Testis (tissue), 2 donors: ENCODE measurements at regions not wholly inside any gene's neighbourhood (a gene's known extent, or its start where the extent isn't known, plus 50 kb on each side); places are given as distances from the start of the nearest gene placed in this dataset.
A peak's percentile ranks its signal among the peaks of the same experiment; 100 is the strongest.

Source experiments
- DNase-seq: peaks from one replicate; pipeline ENCODE4 v3.0.0-alpha.2; 2019
- H3K27ac ChIP-seq, 2 donors: fragments of 200-600 bp; sonication (generic); one replicate each; pipeline ENCODE4 v1.5.1; 2019
- H3K27me3 ChIP-seq: fragments of 200-600 bp; sonication (generic); one replicate; pipeline ENCODE4 v1.5.1; 2019
- H3K36me3 ChIP-seq: fragments of 200-600 bp; sonication (generic); one replicate; pipeline ENCODE4 v1.5.1; 2017; ENCODE audit warnings: low read depth; ENCODE audit errors: missing control alignments
- H3K4me1 ChIP-seq: fragments of 200-600 bp; sonication (generic); one replicate; pipeline ENCODE4 v1.5.1; 2019
- H3K4me3 ChIP-seq, 2 donors: fragments of 200-600 bp; sonication (generic); one replicate each; pipeline ENCODE4 v1.5.1; 2017 to 2019
- H3K9me3 ChIP-seq: fragments of 200-600 bp; sonication (generic); one replicate; pipeline ENCODE4 v1.5.1; 2017
- CTCF ChIP-seq, 3 experiments: fragments of 450-650 bp in 2 of 3; fragments of 200-600 bp in 1 of 3; sonication (generic) in 1 of 3; IDR thresholded peaks; one replicate each; pipeline ENCODE4 v1.5.1; 2016 to 2019; ENCODE audit warnings: antibody characterized with exemption in 3 of 3, mild to moderate bottlenecking in 2 of 3, moderate library complexity in 1 of 3
- POLR2A ChIP-seq: fragments of 450-650 bp; IDR thresholded peaks from one replicate; pipeline ENCODE4 v1.6.1; 2017; ENCODE audit warnings: antibody characterized with exemption, mild to moderate bottlenecking, moderate library complexity
- WGBS, 2 donors: methylation state at CpG; one replicate each; pipeline ENCODE4 v1.1.5; 2018; 5-methylcytosine and 5-hydroxymethylcytosine counted together
- intact Hi-C: fragments of 100-400 bp; cut with DNase I; formaldehyde crosslinking; loops from one replicate; pipeline ENCODE4 v1.15.1; 2023; ENCODE audit warnings: low total_unique reads

DNA sequence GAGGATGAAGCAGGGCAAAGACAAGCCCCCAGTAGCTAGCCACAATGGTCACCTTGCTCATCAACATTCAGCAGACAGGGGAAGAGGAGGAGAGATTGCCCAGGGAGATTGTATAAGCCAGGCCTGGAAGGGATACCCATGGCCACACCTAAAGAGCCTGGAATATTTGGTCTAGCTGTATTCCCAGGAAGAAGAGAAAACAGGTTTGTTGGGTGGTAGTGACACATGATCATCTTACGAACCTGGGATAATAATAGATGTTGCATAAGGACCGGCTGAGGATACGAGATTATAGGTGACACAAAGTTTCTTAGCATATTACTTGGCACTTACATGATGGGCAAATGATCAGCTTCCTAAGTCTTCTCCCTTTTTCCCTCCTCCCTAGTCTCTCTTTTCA, 95.9 kb downstream of the HHIPL2 start:
- intact Hi-C loops: no loop called here
- Histone ChIP-seq H3K4me1 (peaks cover 8% of the 10 kb centered on the region), H3K27me3 (no peaks in the 10 kb centered on the region), H3K4me3 (no peak overlapping the region), H3K27ac (no peak overlapping the region), H3K9me3 (no peaks in the 10 kb centered on the region), H3K36me3 (no peaks in the 10 kb centered on the region)
- 48 to 79% methylated on average over 3 of the region's 3 CpGs for WGBS, 2 donors
- TF ChIP-seq POLR2A: no peak
- no peak for TF ChIP-seq CTCF (IDR thresholded peaks at IDR 0.05)
- DNase-seq: no peak

DNA sequence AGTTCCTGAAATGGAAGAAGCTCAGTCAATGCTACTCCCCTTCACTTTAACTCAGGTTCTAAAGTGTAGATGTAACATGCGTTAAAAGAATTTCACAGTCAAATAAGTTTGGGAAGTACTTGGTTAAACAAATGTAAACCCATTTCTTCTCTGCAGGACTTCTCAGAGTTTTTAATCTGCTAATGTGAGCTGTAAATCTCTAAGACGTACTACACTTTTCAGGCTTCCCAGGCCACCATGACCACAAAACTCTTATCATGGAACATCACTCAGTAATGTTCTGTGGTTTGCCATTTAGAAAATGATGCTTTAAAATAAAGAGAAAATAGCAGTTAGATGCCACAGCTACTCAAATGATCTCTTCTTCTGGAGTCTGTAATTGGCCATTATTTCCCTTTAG, 104.3 kb downstream of the HHIPL2 start:
- Histone ChIP-seq H3K36me3 (no peaks in the 10 kb centered on the region), H3K27ac (no peak overlapping the region), H3K4me1 (peaks cover 33% of the 10 kb centered on the region), H3K9me3 (no peaks in the 10 kb centered on the region), H3K4me3 (no peak overlapping the region), H3K27me3 (no peaks in the 10 kb centered on the region)
- 77 to 82% methylated on average over 2 of the region's 2 CpGs for WGBS, 2 donors
- intact Hi-C loops: no loop called here
- no peak for TF ChIP-seq POLR2A
- no peak for TF ChIP-seq CTCF (IDR thresholded peaks at IDR 0.05)
- DNase-seq: no peak

GRCh38 chr1:222441066-222441465, 106.8 kb downstream of the HHIPL2 start:
- 47 to 48% methylated on average over 5 of the region's 5 CpGs for WGBS, 2 donors
- H3K27ac ChIP-seq: peak overlapping the region in 1 of 2 donors; percentile 53
- intact Hi-C loops: no loop called here

DNA sequence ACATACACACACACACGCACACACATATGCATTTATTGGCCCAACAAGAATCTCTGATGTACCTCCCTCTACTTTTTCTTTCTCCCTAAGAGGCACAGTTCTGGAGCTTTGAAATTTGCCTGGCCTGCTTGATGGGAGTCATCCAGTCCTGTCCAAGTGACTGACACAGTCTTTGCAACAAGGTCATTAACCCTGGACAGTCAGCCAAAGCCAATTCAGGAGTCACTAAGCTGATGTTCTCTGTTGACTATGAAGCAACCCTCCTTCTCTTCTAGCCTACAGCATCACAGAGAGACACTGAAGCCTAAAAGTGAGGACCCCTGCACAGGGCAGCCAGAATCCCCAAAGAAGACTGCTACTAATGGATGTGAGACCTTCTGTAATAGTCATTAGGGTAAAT, 123.1 kb downstream of the HHIPL2 start:
- Histone ChIP-seq H3K4me3 (no peak overlapping the region), H3K36me3 (no peaks in the 10 kb centered on the region), H3K9me3 (no peaks in the 10 kb centered on the region), H3K27ac (no peak overlapping the region), H3K4me1 (no peaks in the 10 kb centered on the region), H3K27me3 (no peaks in the 10 kb centered on the region)
- 92 to 96% methylated on average over 1 of the region's 1 CpG for WGBS, 2 donors
- intact Hi-C loops: no loop called here
- no peak for DNase-seq
- TF ChIP-seq CTCF (IDR thresholded peaks at IDR 0.05): no peak
- no peak for TF ChIP-seq POLR2A

More at GRCh38 chr1:222441066-222441465, 106.8 kb downstream of the HHIPL2 start:
- Histone ChIP-seq H3K36me3 (no peaks in the 10 kb centered on the region), H3K4me3 (no peak overlapping the region), H3K9me3 (no peaks in the 10 kb centered on the region), H3K27me3 (no peaks in the 10 kb centered on the region), H3K4me1 (peaks cover 33% of the 10 kb centered on the region)
- peak; percentile 44 for DNase-seq
- no peak for TF ChIP-seq CTCF (IDR thresholded peaks at IDR 0.05)
- TF ChIP-seq POLR2A: no peak

DNA sequence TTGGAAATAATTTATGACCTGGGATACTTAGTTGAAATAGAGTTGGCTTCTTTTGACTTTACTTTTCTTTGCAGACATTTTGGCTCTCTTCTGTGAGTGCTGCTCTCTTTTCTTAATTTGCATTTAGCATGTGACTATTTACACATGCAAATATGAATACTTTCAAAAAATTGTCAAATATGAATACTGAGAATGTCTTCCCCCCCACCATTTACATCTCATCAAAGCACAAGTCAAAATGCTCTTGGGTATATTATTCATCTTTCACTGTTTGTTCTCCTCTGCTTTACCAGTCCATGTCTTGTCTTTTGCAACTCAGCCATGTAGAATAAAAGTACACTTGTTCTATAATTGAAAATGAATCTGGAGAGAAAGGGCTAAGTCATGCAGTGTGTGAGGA, 126.5 kb downstream of the HHIPL2 start:
- no peaks in the 10 kb centered on the region for H3K4me1 ChIP-seq
- H3K27ac ChIP-seq: no peak overlapping the region
- no peak for TF ChIP-seq CTCF (IDR thresholded peaks at IDR 0.05)
- no peak for TF ChIP-seq POLR2A
- no peaks in the 10 kb centered on the region for H3K27me3 ChIP-seq
- intact Hi-C loops: no loop called here
- H3K4me3 ChIP-seq: no peak overlapping the region
- H3K36me3 ChIP-seq: no peaks in the 10 kb centered on the region
- no peaks in the 10 kb centered on the region for H3K9me3 ChIP-seq
- DNase-seq: no peak
